RPMI7951 (cell line): ENCODE measurements at regions not wholly inside any gene's neighbourhood (a gene's known extent, or its start where the extent isn't known, plus 50 kb on each side); places are given as distances from the start of the nearest gene placed in this dataset.
"Not testable (repeated sequence)": the region's sequence is repeated elsewhere in the genome, so short reads cannot be mapped to it uniquely, and the experiment has no call there.

Experiments used
- DNase-seq: peaks from one replicate; pipeline ENCODE4 v3.0.0-alpha.2; 2012; ENCODE audit warnings: low read depth

DNA sequence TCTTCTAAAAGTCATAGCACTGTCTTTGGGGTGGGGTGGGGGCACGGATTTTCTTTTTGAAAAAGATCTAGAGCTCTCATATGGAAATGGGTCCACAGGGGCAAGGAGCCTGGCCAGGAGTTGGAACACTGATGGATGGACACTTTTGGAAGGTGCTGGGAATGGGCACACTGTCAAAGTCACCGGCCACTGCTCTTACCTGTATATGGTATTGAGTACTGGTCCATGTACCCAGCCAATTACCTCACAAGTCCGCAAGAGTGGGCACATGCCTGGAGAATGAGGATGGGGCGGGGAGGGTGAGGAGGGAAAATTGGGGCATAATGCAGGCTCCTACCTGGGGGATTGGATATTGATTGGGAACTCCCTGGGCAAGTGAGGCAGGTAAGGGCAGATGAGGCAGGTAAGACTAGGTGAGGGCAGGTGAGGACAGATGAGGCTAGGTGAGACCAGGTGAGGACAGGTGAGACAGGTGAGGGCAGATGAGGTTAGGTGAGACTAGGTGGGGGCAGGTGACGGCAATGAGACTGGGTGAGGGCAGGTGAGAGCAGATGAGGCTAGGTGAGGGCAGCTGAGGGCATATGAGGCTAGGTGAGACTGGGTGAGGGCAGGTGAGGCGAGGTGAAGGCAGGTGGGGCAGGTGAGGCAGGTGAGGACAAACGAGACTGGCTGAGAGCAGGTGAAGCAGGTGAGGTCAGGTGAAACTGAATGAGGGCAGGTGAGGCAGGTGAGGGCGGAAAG lies 167.9 kb downstream of the NRN1 start:
- DNase-seq: no peak

DNA sequence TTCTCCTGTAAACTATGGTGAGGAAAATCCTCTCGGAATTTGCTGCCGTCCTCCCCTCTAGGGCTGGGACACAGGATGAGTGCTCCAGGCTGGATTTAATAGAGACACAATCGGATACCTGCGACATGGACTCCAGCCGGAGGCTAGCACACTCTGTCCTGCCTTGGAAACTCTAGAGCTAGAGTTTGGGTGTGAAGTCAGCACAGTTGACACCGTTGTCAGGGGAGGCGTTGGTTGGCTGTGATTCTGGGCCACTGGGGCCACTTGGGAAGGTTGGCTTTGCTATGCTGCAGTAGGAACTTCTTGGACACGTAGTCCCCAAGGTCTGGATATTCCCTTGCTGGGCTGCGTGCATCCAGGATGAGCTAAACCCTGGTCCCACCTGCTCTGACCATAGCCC lies 169.4 kb downstream of the NRN1 start:
- DNase-seq: no peak

DNA sequence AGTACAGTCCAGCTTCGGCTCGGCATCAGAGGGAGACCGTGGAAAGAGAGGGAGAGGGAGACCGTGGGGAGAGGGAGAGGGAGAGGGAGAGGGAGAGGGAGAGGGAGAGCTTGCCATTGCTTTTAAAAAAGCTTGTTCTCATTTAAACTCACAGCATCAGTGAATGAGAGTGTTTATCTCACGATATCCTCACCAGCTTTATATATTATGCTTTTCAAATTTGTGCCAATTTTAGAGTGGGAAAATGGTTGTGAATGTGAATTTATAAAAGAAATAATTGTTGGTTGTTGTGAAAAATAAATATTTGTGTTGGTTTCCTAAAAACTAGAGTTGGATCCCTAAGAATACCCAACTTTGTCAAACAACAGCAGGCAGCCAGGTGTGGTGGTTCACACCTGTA lies 170.1 kb downstream of the NRN1 start:
- DNase-seq: not testable (repeated sequence)

DNA sequence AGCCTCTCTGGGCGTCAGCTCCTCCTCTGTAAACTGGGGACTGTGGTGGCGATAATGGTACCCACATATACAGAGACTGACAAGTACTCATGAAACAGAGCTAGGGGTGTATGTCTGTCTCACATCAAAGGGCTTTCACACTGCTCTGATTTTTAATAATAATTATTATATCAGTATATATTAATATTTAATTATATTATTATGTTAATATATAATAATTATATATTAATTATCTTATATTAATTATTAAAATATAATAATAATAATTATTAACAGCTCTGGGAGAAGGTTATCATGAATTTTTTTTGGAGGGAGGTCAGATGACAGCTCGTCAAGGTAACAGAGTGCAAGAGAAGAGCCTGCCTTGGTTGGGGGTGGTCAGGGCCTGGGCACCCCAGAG lies 173.6 kb downstream of the NRN1 start:
- DNase-seq: no peak

DNA sequence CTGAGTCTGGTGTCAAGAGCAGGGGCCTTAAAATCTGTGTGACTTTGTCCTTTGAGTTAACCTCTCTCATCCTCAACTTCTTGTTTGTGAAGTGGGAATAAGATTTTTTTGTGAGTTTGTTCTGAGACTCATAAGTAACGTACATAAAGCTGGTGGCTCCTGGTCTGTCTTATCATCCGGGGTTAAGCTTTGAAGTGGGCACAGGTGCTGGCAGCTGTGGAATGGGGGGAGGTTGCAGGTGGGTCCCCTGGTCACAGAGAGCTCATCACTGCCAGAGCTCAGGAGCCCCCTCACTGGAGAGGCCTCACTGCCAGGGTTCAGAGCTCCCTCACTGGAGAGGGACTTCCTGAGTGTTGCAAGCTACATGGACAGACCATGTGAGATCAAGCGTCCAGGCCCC lies 174.1 kb downstream of the NRN1 start:
- no peak for DNase-seq

DNA sequence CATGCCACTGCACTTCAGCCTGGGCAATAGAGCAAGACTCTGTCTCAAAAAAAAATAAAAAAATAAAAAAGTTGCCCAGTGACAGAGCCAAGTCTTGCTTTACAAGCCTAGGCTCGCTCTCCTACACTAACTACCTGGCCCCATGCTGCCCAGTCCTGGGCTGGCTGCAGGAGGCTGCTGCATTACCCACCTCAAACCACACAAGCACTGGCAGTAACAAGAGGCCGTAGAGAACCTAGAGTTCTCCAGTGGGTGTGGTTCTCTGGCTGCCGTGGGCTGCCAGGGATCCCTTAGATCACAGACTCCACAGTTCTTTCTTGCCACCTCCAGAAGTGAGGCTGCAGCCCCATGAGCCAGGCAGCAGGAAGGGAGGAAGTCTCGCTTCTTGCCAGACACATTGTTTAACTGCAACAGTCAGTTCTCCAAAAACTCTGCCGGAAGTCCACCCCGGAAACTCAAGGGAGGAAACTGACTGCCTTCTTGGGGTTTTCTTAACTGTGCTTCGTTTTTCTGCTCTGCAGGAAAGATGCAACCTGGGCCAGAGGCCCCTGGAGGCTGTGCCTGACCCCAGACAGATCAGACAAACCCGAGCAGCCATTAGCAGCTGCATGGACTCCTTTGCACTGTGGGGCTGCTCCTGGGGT lies 175.4 kb downstream of the NRN1 start:
- not testable (repeated sequence) for DNase-seq

DNA sequence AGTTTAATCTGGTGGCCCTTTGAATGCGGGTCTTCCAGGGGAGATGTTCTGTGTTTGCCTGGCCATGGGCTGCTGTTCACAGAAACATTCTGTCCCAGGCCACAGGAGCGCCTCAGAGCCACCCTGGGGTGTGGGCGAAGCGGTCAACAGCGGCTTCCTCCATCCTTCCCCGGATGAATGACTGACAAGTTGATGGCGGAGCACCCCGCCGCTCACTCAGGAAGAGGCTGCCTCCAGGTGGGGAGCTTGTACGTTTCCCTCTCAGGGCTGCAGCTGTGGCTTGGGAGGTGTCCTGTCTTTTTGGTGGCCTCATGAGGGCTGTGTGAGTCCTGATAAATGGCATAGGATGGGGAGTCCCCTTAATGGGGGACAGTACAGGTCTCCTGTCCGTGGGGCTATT lies 178.4 kb downstream of the NRN1 start:
- no peak for DNase-seq

DNA sequence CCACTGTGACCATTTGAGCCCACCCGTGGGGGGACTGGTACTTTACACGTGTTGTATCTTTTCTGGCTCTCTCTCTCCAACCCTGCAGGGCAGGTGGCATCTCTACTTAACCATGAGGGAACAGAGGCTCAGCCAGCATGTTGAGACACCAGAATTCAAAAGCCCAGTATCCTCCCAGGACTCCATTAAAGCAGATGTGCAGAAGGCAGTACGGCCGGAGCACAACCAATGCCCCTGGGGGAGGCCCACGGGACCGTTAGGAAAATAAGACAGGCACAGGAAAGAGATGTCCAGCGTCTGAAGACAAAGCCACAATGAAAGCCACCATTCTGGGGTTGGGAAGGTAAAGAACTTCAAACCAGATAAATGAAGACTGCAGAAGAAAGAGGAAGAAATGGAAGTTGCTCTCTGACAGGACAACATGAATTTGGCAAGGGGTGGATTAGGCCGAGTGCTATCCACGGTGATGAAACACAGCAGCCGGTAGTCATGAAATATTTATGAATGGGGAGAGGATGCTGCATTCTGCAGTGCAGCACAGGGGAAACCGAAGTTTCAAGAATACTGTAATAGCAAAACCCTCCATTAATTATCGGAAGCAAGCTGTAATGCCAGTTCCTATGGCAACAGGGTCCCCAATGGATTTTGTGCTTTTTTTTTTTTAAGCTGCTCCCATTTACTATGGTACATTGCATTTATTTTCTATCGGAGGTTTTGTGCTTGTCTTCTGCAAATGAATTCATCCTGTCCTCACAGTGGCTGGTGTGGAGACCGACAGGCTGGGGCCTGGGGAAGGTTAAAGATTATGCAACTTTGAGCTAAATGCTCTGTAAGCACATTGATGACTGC lies 179.4 kb downstream of the NRN1 start:
- DNase-seq: no peak

DNA sequence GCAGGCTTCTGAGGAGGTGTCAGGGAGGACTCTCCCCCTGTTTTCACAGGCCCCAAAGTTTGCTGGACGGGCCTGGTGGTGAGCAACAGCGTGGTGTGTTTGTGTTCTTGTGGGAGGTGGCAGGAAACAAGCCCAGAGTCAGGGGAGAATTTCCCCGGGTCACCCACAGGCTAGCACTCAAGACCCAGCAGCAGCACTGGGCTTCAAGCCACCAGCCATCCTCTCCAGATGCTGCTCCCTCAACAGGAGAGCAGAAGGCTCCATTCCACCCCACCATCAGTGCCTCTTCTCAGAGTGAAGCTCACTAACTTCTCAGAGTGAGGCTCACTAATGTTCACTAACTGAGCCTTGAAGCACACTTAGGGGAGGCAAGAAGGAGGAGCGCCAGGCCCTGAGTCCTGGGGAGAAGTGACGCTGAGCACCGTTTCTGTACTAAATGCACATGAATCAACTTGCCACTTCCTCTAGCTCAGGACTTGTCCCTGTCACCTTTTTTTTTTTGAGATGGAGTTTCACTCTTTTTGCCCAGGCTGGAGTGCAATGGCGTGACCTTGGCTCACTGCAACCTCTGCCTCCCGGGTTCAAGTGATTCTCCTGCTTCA lies 182.2 kb downstream of the NRN1 start:
- DNase-seq: not testable (repeated sequence)
